NCI-H1436 (cell line): ENCODE measurements at regions not wholly inside any gene's neighbourhood (a gene's known extent, or its start where the extent isn't known, plus 50 kb on each side); places are given as distances from the start of the nearest gene placed in this dataset.

ENCODE experiments used
- DNase-seq: peaks from one replicate; lab custom pipeline; 2025; lab: John Stamatoyannopoulos, UW

GRCh38 chr11:42179216-42179615 lies 719.8 kb upstream of the LRRC4C start:
- DNase-seq = no peak

DNA sequence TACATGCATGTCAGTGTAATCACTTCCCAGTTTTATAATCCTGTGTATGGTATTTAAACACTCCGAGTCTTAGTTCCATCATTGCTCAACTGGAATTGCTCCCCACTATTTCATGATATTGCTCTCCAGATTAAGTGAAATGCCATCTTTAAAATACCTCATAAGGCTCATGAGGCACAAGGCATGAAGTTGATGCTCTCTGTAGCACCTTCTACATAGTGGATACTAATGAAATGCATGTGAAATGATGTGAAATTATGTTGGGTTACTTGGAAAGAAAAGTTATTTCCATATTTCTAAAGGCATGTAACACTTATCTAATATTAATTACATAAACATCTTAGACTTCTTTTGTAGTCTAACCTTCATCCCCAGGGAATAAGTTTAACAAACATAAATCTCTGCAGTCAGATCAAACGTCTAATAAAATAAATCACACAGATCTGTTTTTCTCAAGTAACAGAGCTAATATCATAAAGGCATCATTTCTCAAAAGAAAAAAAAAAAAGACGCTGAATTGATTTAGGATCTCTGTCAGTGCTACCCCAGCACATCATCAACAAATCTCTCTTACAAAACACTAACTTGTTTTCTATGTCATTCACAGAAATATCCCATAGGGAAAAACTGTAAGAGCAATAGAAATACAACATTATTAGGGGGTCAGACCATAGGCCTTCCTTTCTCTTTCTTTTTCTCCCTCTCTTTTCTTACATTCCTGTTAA lies 736.0 kb upstream of the LRRC4C start:
- DNase-seq = no peak

GRCh38 chr11:42200311-42200710 lies 740.9 kb upstream of the LRRC4C start:
- no peak for DNase-seq

GRCh38 chr11:42201603-42202148 lies 742.2 kb upstream of the LRRC4C start:
- no peak for DNase-seq

DNA sequence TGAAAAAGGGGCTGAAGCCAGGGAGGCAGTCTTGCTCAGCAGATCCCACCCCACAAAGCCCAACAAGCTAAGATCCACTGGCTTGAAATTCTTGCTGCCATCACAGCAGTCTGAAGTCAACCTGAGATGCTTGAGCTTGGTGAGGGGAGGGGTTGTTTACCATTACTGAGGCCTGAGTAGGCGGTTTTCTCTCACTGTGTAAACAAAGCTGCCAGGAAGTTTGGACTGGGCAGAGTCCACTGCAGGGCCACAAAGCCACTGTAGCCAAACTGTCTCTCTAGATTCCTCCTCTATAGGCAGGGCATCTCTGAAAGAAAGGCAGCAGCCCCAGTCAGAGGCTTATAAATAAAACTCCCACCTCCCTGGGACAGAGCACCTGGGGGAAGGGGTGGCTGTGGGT lies 746.1 kb upstream of the LRRC4C start:
- no peak for DNase-seq

DNA sequence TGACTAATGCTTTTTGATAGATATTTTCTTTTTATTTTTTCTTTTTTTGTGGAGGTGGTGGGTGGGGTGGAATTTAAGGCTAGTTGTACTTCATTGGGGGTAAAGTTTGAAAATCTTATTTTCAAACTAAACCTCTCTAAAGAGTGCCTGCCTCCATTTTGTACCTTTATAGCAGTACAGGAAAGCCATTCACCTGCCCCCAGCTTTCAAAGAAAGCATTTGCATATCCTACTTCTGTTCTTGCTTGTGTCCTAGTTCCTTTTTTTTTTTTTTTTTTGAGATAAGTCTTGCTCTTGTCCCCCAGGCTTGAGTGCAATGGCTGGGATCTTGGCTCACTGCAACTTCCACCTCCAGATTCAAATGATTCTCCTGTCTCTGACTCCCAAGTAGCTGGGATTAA lies 766.2 kb upstream of the LRRC4C start:
- DNase-seq = no peak

GRCh38 chr11:42232673-42233072 lies 773.2 kb upstream of the LRRC4C start:
- DNase-seq = no peak

DNA sequence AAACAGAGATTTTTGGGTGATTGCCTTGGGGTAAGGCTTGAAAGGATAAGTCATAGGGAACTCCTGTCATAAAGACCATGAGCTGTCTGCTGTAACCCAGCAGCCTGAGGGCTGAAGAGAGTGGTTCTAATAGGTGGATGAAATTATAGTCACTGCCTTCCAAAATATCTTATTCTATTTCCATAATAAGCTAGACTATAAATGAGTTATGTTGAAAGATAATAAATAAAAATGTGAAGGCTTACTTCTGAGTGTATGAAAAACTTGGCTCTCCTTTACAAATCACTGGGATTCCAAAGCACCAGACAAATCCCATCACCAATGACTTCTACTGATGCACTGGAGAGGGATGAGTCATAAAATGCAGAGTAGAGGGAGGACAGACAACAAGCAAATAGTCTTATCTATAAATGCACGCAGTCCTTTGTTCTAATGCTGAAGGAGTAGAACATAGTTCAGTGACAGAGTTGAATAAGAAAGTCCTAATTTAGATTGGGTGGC lies 775.0 kb upstream of the LRRC4C start:
- DNase-seq = no peak

DNA sequence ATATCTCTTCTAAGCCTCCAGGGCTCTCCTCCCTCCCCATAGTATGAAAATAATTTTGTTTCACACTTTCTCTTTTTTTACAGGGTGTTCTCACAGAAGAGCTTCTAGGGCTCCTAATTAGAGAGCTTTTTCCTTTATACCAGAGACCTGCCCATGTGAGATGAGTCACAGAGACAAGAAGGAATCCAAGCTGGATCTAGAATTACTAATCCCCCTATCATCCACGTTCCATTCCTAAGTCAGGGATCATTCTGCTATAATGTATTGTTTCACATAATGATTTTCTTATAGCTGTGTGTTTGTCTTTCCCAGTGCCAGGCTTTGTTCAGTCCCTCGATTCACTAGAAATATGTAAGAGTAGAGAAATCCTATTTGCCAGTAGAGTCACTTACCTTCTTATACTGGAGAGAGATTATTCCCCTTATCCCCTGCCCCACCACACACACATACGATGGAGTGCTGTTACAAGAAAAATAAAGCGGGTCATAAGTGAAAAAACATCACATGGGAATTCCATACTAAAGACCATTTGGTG lies 778.3 kb upstream of the LRRC4C start:
- DNase-seq = no peak

- no peak for DNase-seq
Observed at GRCh38 chr11:42239188-42239587, 779.7 kb upstream of the LRRC4C start.

- DNase-seq = no peak
Observed at GRCh38 chr11:42243385-42243784, 783.9 kb upstream of the LRRC4C start.

- DNase-seq = no peak
Observed at GRCh38 chr11:42244376-42244775, 784.9 kb upstream of the LRRC4C start.

GRCh38 chr11:42249401-42249800 lies 789.9 kb upstream of the LRRC4C start:
- no peak for DNase-seq

- no peak for DNase-seq
Observed at GRCh38 chr11:42249956-42250355, 790.5 kb upstream of the LRRC4C start.

DNA sequence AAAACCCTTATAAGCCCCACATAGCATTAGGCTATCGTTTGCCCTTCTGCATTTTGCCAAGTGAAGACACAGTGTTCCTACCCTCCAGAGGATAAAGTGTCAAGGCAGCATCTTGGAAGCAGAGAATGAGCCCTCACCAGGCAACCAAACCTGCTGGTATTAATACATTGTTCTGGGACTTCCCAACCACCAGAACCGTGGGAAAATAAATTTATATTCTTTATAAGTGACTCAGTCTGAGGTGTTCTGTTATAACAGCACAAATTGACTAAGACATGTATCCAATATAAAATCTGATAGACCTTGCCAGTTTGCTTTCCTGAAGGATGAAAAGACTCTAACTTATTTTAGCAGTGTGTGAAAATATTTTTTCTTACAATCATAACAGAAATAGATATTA lies 792.5 kb upstream of the LRRC4C start:
- DNase-seq = no peak

- no peak for DNase-seq
Observed at GRCh38 chr11:42253156-42253555, 793.7 kb upstream of the LRRC4C start.

- no peak for DNase-seq
Observed at GRCh38 chr11:42255906-42256305, 796.5 kb upstream of the LRRC4C start.

DNA sequence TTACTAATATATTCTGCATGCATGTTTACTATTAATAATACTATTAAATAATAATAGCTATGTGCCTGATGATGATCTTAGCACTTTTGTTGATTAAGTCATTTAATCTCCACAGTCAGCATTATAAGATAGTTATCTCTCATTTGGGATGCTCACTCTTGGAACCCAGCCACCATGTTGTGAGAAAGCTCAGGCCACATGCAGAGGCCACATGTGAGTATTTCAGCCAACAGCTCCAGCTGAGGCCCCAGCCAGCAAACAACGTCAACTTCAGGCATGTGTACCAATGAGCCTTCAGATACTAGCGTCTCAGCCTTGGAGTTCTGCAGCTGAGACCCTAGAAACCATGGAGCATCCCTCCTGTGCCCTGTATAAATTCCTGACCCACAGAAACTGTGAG lies 798.1 kb upstream of the LRRC4C start:
- no peak for DNase-seq

DNA sequence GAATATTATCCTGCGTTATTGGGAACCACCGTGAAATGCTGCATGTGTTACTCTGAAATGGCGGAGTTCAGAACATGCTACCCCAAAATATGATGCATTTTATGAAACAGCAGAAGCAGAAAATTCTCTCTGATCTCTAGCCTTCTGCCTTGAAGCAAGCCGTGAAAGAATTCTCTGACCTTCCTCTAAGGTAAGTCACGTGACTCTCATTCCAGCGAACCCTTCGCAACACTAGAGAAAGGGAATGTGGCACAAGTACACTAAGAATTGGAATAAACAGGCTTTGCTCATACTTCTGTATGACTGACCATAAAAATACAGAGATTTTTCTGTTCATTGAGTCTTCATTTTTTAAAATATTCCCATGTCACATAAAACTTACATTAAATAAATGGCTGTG lies 805.6 kb upstream of the LRRC4C start:
- no peak for DNase-seq

- DNase-seq = no peak
Observed at GRCh38 chr11:42271306-42271705, 811.9 kb upstream of the LRRC4C start.

GRCh38 chr11:42273977-42274376 lies 814.5 kb upstream of the LRRC4C start:
- no peak for DNase-seq

DNA sequence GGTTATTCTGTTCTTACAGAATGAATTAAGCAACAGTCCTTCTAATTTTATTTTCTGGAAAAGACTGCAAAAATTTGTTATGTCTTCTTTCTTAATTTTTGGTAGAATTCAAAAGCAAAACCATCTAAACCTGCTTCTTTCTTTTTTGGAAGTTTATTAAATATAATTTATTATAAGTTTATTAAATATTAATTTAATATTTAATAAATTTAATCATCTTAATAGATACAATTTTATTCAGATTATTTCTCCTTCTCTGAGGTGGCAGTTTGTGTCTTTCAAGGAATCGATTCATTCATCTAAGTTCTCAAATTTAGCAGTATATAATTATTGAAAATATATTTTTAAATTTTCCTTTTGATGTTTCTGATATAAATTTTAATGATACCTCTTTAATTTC lies 837.5 kb upstream of the LRRC4C start:
- no peak for DNase-seq

- no peak for DNase-seq
Observed at GRCh38 chr11:42299780-42300179, 840.3 kb upstream of the LRRC4C start.

GRCh38 chr11:42301777-42302176 lies 842.3 kb upstream of the LRRC4C start:
- no peak for DNase-seq
